ENCODE measurements at regions not wholly inside any gene's neighbourhood (a gene's known extent, or its start where the extent isn't known, plus 50 kb on each side); places are given as distances from the start of the nearest gene placed in this dataset.
A peak's percentile ranks its signal among the peaks of the same experiment; 100 is the strongest.

DNA sequence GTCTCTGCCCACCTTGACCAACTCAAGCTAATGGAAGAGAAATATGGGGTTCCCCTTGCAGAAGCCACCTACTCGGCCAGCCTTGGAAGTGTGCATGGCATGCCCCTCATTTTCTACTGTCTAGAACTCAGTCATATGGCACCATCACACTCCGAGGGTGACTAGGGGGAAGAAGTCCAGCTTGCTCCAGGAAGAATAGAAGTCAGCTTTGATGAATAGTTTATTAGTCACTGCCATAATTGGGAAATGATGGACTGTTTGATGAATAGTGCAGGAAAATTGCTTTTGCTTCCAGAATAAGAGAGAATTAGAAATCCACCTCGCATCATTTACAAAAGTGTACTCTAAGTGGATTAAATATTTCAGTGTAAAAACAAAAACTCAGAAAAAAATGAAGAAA is 1030.6 kb downstream of the VRK1 start:
- DNase-seq: no peak

- DNase-seq: no peak
Measured at GRCh38 chr14:97832776-97833175, 1035.6 kb downstream of the VRK1 start.

DNA sequence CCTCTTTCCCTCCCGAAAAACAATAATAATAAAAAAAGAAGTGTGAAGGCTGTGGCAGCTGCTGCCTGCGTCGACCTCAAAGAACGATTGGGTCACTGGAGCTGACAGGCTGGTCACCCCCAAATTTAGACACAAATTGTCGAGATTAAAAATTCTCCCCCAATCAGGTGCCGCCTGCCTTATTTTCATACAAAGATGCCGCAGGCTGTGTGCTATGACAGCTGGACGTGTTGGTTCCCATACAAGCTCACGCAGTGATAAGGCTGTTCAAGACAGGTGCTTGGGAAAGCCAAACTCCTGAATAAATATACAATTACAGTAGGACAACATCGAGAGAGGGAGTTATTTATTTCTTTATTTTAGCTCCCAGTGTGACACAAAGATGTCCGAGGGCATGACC is 1041.8 kb downstream of the VRK1 start:
- no peak for DNase-seq

DNA sequence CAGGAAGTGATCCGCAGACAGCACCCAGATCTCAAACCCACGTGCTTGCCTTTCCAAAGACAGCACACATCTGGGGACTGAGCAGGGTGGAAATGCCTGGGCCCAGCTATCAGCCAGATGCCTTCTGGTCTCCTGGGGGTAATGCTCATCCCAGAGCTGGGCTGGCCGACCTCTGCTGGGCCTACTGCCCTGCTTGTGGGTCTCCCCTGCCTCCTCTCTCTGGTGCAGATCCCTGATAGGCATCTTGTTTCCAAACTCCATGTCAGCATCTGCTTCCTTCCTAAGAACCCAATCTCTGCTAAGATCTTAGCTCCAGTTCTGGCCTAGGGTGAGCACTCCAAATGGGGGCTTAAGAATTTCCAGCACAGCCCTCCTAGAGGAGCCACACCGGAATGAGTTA is 1043.0 kb downstream of the VRK1 start:
- no peak for DNase-seq

GRCh38 chr14:97841762-97842161 is 1044.6 kb downstream of the VRK1 start:
- DNase-seq: peak in 1 of 2 donors; percentile 8

- peak in 1 of 2 donors; percentile 7 for DNase-seq
Measured at GRCh38 chr14:97843066-97843465, 1045.9 kb downstream of the VRK1 start.

DNA sequence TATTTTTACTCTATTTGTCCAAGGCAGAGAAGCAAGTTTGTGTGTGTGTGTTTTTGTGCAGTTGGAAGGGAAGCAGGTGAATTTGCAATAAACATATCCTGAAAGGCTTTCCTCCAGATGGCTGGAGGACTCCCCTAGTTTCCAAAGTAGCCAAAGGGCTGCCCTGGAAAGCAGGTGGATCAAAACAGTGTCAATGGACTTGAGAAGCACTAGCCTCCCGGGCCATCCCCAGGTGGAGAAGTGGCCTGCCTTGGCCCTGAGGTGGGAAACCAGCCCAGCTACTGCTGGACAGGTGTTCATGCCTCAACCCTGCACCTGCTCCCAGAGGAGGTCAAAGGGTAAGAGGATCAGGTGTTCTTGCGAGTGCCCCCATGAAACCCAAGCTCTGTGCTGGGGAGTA is 1046.9 kb downstream of the VRK1 start:
- DNase-seq: no peak

DNA sequence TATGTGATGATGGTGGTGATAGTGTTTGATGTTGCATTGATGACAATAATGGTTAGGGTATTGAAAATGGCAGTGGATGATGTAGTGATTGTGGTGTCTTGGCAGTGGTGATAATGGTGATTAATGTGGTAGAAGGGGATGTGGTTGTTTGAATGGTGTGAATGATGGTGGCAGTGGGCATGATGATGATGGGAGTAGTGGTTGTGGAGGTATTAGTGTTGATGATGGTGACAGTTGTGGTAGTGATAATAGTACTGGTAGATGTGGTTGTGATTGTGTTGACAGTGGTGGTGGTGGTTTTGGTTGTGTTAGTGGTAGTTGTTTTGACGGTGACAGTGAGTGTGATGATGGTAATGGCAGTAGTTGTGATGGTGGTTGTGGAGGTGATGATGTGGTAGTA is 1049.0 kb downstream of the VRK1 start:
- no peak for DNase-seq

GRCh38 chr14:97848317-97848980 is 1051.3 kb downstream of the VRK1 start:
- DNase-seq: peak in 1 of 2 donors; percentile 9

- no peak for DNase-seq
Measured at GRCh38 chr14:97850466-97850865, 1053.3 kb downstream of the VRK1 start.

DNA sequence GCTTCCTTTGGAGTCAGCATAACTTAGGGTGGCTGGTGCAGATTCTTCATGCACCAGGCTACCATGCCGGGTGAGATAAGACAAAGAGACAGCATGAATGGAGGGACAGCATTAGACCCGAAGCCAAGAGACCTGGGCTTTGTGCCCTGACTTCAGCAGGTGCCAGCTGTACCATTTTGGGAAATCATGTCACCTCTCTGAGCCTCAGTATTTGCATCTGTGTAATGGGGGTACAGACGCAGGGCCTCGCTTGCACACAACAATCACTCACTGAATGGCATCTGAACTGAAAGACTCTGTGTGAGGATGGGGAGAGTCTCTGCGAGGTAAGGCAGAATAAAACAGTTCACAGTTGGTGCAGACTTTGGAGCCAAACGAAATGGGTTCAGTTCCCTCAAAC is 1053.7 kb downstream of the VRK1 start:
- no peak for DNase-seq

DNA sequence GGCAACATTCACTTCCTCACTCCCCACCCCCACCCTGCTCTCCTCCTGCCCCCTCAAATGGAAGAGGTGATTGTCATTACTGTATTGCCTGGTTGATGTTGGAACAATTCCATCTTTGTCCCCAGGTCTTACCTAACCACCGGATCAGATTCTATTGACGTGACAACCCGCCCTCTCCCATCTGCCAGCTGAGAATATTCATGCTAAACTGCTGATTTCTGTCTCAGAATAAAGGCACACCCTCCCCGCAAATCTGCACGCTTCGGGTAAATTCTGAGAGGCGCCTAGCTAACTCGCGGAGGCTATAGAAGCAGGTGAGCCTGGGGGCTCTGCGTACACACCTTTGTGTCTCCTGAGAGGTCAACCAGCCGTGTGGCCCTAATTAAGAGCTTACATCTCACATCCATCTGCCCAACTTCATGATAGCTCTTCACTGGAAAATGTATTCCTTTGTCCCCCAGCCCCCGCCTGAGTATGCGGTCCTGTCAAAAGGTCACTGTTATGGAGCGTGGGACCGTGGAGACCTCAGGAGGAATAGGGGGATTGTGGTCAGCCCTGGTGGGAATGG is 1054.3 kb downstream of the VRK1 start:
- DNase-seq: no peak

DNA sequence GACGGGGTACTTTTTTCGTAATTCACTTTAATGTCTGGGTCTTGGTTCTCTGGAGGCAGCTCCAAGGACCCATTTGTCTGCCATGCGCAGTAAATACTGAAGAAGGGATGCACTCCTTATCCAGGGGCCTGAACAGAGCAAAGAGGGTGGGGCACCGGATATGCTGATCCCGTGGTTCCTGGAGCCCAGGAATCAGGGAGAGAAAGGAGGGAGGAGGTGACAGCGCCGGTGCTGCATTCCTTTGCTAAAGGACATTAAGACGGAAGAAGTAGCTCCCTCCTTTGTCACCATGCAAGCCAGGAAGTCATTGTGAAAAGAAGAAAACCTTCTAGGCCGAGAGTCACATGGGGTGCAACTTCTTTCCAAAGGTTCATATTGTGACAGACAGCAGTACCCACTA is 1057.7 kb downstream of the VRK1 start:
- DNase-seq: no peak

DNA sequence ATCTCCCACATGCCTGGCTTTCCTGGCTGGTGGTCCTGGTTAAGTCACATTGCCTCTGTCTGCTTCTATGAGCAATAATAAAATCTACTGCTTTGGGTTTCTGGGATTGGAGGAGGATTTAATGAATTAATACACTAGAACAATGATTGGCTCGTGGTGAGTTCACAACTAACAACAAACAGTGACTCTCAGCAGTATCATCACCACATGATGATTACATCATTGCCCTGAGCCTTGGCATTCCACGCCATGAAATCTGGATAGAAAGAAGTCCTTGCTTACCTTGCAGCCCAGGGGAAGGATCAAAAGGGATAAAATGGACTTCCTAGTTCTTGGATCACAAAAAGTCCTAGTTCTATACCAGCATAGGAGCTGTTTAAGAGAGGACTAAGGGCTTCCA is 1069.0 kb downstream of the VRK1 start:
- DNase-seq: no peak

DNA sequence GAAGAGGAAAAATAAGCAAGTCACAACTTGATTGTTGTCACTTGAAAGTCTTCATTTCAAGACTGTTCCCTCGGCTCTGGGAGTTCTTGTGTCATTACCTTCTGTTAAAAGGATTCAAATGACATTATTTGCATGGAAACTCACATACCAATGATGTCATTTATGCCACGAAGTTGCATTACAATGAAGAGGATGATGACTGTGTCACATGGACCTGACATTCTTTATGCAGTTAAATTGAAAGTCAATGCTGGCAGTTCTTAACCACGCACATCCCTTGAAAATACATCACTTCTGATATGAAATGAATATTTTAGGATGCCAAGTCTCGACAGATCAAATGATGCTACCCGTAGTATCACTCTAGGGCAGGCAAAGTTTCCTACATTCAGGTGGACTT is 1069.5 kb downstream of the VRK1 start:
- DNase-seq: no peak

GRCh38 chr14:97873291-97873690 is 1076.1 kb downstream of the VRK1 start:
- DNase-seq: no peak

DNA sequence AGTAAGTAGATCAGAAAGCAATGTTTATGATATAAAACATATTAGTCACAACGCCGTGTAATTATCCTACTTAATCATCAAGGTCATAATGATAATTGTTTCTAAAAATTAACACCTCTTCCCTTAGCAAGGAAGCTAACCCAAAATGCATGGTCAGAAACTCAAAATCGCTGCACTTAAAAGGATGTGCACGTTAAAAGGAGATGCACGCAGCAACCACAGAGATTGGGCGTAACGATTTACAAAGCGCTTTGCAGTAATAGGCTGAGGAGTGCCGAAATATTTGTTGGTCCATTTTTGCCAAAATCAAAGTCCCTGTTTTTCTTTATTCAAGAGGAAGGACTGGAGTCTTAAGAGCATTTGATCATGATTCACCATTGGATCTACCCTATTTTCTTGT is 1077.2 kb downstream of the VRK1 start:
- no peak for DNase-seq

DNA sequence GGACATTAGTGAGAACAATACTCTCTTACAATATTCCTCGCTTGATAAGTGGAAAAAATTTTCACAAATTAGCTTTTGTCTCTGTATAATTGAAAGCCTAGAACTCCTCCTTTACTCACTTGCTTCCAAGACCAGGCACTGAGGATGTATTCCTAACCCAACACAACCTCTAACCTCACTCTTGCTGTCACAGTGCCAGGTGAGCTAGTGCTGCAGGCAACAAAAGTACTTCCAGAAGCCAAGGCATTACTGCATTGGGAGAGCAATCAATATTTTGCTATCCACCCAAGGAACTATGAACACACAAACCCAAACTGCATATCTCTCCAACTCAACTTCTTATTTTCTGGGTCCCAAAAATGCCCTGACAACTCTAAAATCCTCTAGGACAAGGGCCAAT is 1081.0 kb downstream of the VRK1 start:
- DNase-seq: no peak

DNA sequence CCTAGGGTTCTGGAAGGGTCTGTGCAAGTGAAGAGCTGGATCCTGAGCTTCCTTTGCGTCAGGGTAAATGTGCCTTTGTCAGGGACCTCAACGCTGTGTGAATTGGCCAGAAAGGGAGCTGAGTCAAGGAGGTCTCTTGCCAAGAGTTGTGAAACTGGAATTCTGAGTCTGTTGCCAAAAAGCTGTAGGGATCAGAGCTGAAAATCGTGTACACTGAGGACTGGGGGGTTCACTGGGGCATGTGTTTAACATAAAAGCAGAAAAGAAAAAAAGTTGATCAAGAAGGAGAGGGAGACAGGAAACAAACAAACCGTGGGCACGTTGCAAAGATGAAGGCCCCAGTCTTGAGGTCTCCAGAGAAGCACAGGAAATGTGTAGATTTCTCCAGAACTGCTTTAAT is 1081.5 kb downstream of the VRK1 start:
- DNase-seq: no peak

GRCh38 chr14:97887690-97888089 is 1090.5 kb downstream of the VRK1 start:
- DNase-seq: no peak

GRCh38 chr14:97888331-97888730 is 1091.1 kb downstream of the VRK1 start:
- DNase-seq: no peak

GRCh38 chr14:97891515-97891914 is 1094.3 kb downstream of the VRK1 start:
- no peak for DNase-seq

- DNase-seq: no peak
Measured at GRCh38 chr14:97894552-97894951, 1097.4 kb downstream of the VRK1 start.

DNA sequence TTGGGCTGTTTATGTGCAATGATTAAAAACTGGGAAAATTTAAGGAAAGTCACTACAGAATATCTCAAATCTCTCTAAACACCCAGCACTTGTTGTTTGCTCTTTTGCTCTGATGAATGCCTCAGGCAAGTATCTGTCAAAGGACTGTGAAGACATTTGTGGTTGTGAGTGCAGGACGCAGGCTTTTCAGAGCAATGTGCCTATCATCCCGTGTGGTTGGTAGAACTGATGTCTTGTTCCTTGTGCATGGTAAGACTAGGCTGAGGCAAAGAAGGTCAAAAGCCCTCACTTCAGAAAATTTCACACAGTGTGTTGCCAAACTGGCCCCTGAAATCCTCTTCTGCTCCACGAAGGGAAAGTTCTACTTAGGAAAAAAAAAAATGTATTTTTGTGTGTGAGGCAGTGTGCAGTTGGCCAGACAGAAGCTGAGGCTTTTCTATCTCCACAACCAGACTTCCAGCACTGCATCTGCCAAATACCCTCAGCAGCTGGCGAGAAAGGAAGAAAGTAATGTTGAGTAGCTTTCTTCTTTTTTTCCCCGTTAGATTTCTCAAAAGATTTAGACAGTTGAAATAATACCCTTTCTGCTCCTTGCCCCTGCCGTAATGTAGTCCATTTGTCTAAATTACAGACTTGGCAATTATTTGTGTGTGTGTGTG is 1103.1 kb downstream of the VRK1 start:
- DNase-seq: no peak

DNA sequence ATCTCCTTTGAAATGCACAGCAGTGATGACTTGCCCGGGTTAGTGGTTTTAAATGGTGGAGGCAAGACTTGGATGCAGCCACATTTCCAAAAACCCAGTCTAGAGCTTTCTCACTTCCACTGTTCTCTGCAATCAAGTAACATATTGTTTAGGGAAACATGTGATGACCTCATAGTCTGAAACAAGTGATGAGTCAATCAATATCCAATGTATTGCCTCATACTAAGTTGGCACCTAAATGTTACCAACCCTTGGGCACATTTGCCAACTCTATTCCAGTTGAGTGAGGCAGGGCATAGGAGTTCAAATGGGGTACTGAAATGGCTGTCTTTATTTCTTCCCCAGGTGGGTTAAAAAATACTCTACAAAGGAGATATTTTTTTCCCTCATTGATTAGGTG is 1105.4 kb downstream of the VRK1 start:
- DNase-seq: no peak
